Ovary (tissue), 3 donors: ENCODE measurements at regions not wholly inside any gene's neighbourhood (a gene's known extent, or its start where the extent isn't known, plus 50 kb on each side); places are given as distances from the start of the nearest gene placed in this dataset.

Experiments
- EP300 ChIP-seq: sonication (generic); formaldehyde crosslinking; IDR thresholded peaks from one replicate; pipeline ENCODE4 v1.6.1; 2017; ENCODE audit warnings: antibody characterized with exemption
- TF ChIP-seq, protein P1 (sequence below), 3 donors: fragments of 450-650 bp in 2 of 3; fragments of 200-600 bp in 1 of 3; IDR thresholded peaks; one replicate each; pipeline versions ENCODE4 v1.5.1 to v1.8.0; 2016 to 2022; ENCODE audit warnings: antibody characterized with exemption in 3 of 3, mild to moderate bottlenecking in 1 of 3
- donor health status: DM: no; HTN: no; CAD: no.

DNA sequence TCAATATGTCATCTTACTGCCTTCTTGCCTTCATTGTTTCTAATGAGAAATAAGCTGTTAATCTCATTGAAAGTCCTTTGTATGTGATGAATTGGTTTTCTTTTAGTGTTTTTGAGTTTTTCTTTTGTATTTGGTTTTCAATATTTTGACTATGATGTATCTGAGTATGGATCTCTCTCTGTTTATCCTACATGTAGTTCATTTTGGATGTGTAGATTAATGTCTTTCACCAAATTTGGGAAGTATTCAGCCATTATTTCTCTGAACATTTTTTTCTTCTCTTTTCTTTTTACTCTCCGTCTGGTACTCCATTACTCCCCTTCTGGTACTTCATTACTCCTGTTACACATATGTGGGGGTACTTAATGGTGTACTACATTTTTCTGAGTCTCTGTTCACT lies 103.3 kb upstream of the ADRA1D start:
- TF ChIP-seq EP300, result no peak
- TF ChIP-seq, protein P1, sequence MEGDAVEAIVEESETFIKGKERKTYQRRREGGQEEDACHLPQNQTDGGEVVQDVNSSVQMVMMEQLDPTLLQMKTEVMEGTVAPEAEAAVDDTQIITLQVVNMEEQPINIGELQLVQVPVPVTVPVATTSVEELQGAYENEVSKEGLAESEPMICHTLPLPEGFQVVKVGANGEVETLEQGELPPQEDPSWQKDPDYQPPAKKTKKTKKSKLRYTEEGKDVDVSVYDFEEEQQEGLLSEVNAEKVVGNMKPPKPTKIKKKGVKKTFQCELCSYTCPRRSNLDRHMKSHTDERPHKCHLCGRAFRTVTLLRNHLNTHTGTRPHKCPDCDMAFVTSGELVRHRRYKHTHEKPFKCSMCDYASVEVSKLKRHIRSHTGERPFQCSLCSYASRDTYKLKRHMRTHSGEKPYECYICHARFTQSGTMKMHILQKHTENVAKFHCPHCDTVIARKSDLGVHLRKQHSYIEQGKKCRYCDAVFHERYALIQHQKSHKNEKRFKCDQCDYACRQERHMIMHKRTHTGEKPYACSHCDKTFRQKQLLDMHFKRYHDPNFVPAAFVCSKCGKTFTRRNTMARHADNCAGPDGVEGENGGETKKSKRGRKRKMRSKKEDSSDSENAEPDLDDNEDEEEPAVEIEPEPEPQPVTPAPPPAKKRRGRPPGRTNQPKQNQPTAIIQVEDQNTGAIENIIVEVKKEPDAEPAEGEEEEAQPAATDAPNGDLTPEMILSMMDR (IDR thresholded peaks at IDR 0.05), result no peak
